HCT116 (cell line): ENCODE measurements at regions not wholly inside any gene's neighbourhood (a gene's known extent, or its start where the extent isn't known, plus 50 kb on each side); places are given as distances from the start of the nearest gene placed in this dataset.

Source experiments
- ATAC-seq: fragments of 200-7000 bp; cut with Tn5 transposase; 2 replicates; pipeline ENCODE4 v1.9.1; 2020; ENCODE audit warnings: mild to moderate bottlenecking, moderate library complexity
- BruUV-seq: library from RNA; stranded (reverse); fragments of 400-500 nt; replicated peaks from 2 replicates; lab custom pipeline; 2021; lab: Mats Ljungman, UMichigan
- CTCF ChIA-PET: fragments of 300-600 bp; sonication (Branson Sonifier 250); formaldehyde crosslinking; loops from one replicate; lab custom pipeline; 2021; ENCODE audit warnings: antibody characterized with exemption; lab: Charles Lee
- POLR2A ChIA-PET: fragments of 300-600, 350-600 bp; sonication (Branson Sonifier 250); formaldehyde crosslinking; loops from one replicate; lab custom pipeline; 2021; ENCODE audit warnings: antibody characterized with exemption; lab: Charles Lee
- RAD21 ChIA-PET, 2 experiments: fragments of 300-600 bp; sonication (Branson Sonifier 250); formaldehyde crosslinking; loops; one replicate each; lab custom pipeline; 2023; ENCODE audit warnings: low total read pairs in 2 of 2; ENCODE audit not compliant: uncharacterized antibody in 2 of 2, unreplicated experiment in 2 of 2, low non-redundant PET in 1 of 2; lab: Charles Lee
- DNase-seq: peaks from one replicate; pipeline ENCODE4 v3.0.0-alpha.2; 2010; ENCODE audit warnings: low read depth, low spot score
- H2AFZ ChIP-seq: fragments of 200-600 bp; shearing (Covaris generic), sonication (generic); 2 replicates; pipeline ENCODE4 v1.6.1; 2017; ENCODE audit warnings: low read depth, mixed run types, mixed read lengths, antibody characterized with exemption, low read length; ENCODE audit not compliant: poor library complexity, severe bottlenecking
- H3K27ac ChIP-seq: 2 replicates; pipeline ENCODE4 v1.5.1; 2012; ENCODE audit warnings: low read depth, low read length
- H3K27me3 ChIP-seq: fragments of 200-600 bp; sonication (generic); 2 replicates; pipeline ENCODE4 v1.6.1; 2016; ENCODE audit warnings: mixed run types, low read length, mixed read lengths; ENCODE audit not compliant: insufficient read depth
- H3K36me3 ChIP-seq, 2 experiments: fragments of 200-500 bp in 1 of 2; fragments of 200-600 bp in 1 of 2; sonication (Bioruptor generic) in 1 of 2; sonication (generic) in 1 of 2; 2 replicates each; pipeline versions ENCODE4 v1.5.1 to v1.6.1; 2014 to 2016; ENCODE audit warnings: low read length in 2 of 2, inconsistent platforms in 1 of 2, mixed read lengths in 1 of 2, mixed run types in 1 of 2; ENCODE audit not compliant: insufficient read depth in 2 of 2, control insufficient read depth in 1 of 2
- H3K4me1 ChIP-seq, 2 experiments: fragments of 200-600 bp in 1 of 2; sonication (generic) in 1 of 2; 2 replicates each; pipeline versions ENCODE4 v1.5.1 to v1.6.1; 2012 to 2017; ENCODE audit warnings: low read length in 2 of 2, inconsistent platforms in 1 of 2, mild to moderate bottlenecking in 1 of 2, mixed read lengths in 1 of 2, mixed run types in 1 of 2, moderate library complexity in 1 of 2; ENCODE audit not compliant: insufficient read depth in 2 of 2, control insufficient read depth in 1 of 2
- H3K4me2 ChIP-seq: fragments of 200-600 bp; sonication (generic); 2 replicates; pipeline ENCODE4 v1.6.1; 2017; ENCODE audit warnings: mixed run types, low read length, mixed read lengths
- H3K4me3 ChIP-seq, 2 experiments: fragments of 200-600 bp in 1 of 2; sonication (generic) in 1 of 2; replicated peaks in 1 of 2; 2 replicates each; pipeline ENCODE4 v1.5.1; 2011 to 2016; ENCODE audit warnings: low read length in 2 of 2, control low read depth in 1 of 2, low read depth in 1 of 2, mild to moderate bottlenecking in 1 of 2, mixed read lengths in 1 of 2, mixed run types in 1 of 2
- H3K79me2 ChIP-seq: fragments of 200-600 bp; sonication (generic); 2 replicates; pipeline ENCODE4 v1.6.1; 2017; ENCODE audit warnings: mild to moderate bottlenecking, mixed run types, low read length, moderate library complexity, mixed read lengths; ENCODE audit not compliant: insufficient read depth
- H3K9ac ChIP-seq: fragments of 200-600 bp; sonication (generic); 2 replicates; pipeline ENCODE4 v1.6.1; 2016; ENCODE audit warnings: low read length, mixed read lengths
- H3K9me2 ChIP-seq: fragments of 200-600 bp; sonication (generic), shearing (Covaris generic); 2 replicates; pipeline ENCODE4 v1.6.1; 2017; ENCODE audit warnings: mixed run types, mild to moderate bottlenecking, moderate library complexity; ENCODE audit not compliant: insufficient read depth
- H3K9me3 ChIP-seq, 2 experiments: fragments of 200-500 bp in 1 of 2; fragments of 200-600 bp in 1 of 2; sonication (Bioruptor generic) in 1 of 2; sonication (generic) in 1 of 2; 2 replicates each; pipeline ENCODE4 v1.6.1; 2014 to 2017; ENCODE audit warnings: low read length in 2 of 2, mixed read lengths in 2 of 2, inconsistent platforms in 1 of 2, low read depth in 1 of 2, mild to moderate bottlenecking in 1 of 2, mixed run types in 1 of 2, moderate library complexity in 1 of 2; ENCODE audit not compliant: control insufficient read depth in 1 of 2, insufficient read depth in 1 of 2
- H4K20me1 ChIP-seq: fragments of 200-600 bp; sonication (generic), shearing (Covaris generic); 2 replicates; pipeline ENCODE4 v1.6.1; 2017; ENCODE audit warnings: mixed run types, mild to moderate bottlenecking, moderate library complexity; ENCODE audit not compliant: insufficient read depth
- ATF3 ChIP-seq: IDR thresholded peaks from 2 replicates; pipeline ENCODE4 v1.6.1; 2012
- CBX3 ChIP-seq: IDR thresholded peaks from 2 replicates; pipeline ENCODE4 v1.6.1; 2012; ENCODE audit warnings: low read depth
- CTCF ChIP-seq, 3 experiments: fragments of 200-600 bp in 1 of 3; sonication (generic) in 1 of 3; IDR thresholded peaks in 2 of 3; conservative IDR thresholded peaks in 1 of 3; 2 replicates each; pipeline ENCODE4 v1.5.1; 2012 to 2017; ENCODE audit warnings: low read depth in 2 of 3, low read length in 2 of 3, antibody characterized with exemption in 1 of 3, borderline replicate concordance in 1 of 3, control low read depth in 1 of 3, mild to moderate bottlenecking in 1 of 3, mixed read lengths in 1 of 3, mixed run types in 1 of 3, moderate library complexity in 1 of 3; ENCODE audit not compliant: insufficient read depth in 1 of 3
- EZH2 ChIP-seq: fragments of 200-600 bp; sonication (generic); IDR thresholded peaks from 2 replicates; pipeline ENCODE4 v1.6.1; 2017; ENCODE audit warnings: antibody characterized with exemption, mixed run types
- EZH2phosphoT487 ChIP-seq: fragments of 200-600 bp; IDR thresholded peaks from 2 replicates; pipeline ENCODE4 v1.6.1; 2018; ENCODE audit warnings: antibody characterized with exemption, borderline replicate concordance
- FOSL1 ChIP-seq: IDR thresholded peaks from 2 replicates; pipeline ENCODE4 v1.6.1; 2012; ENCODE audit warnings: low read depth
- JUND ChIP-seq: IDR thresholded peaks from 2 replicates; pipeline ENCODE4 v1.6.1; 2012
- POLR2AphosphoS5 ChIP-seq: IDR thresholded peaks from 2 replicates; pipeline ENCODE4 v1.6.1; 2011; ENCODE audit warnings: mild to moderate bottlenecking, low read depth, low read length, moderate library complexity
- ZFX ChIP-seq: fragments of 450-650 bp; IDR thresholded peaks from 2 replicates; pipeline ENCODE4 v1.6.1; 2017
- intact Hi-C: fragments of 100-400 bp; cut with micrococcal nuclease; formaldehyde crosslinking; loops from 2 replicates; pipeline ENCODE4 v1.10.0; 2022

GRCh38 chr10:25724241-25724640, 209.8 kb upstream of the MYO3A start:
- Histone ChIP-seq H3K4me1 (no peaks in the 10 kb centered on the region), H3K4me3 (no peak overlapping the region), H3K9me2 (no peaks in the 10 kb centered on the region), H3K9ac (no peak overlapping the region), H3K79me2 (no peaks in the 10 kb centered on the region), H2AFZ (no peak overlapping the region), H3K27ac (no peak overlapping the region), H3K36me3 (no peaks in the 10 kb centered on the region), H3K9me3 (no peaks in the 10 kb centered on the region), H4K20me1 (no peaks in the 10 kb centered on the region), H3K27me3 (peaks cover 8% of the 10 kb centered on the region; the same call in 1 of the 2 replicates), H3K4me2 (no peak overlapping the region)
- DNase-seq = no peak
- no peak for ATAC-seq
- TF ChIP-seq EZH2phosphoT487 (no peak), EZH2 (no peak), JUND (no peak), POLR2AphosphoS5 (no peak), ATF3 (no peak), ZFX (no peak), CTCF (IDR thresholded peaks at IDR 0.05 in 2 of 3, conservative IDR thresholded peaks at IDR 0.05 in 1 of 3; ENCODE audit: borderline replicate concordance in 1 of 3, insufficient read depth in 1 of 3, low read depth in 2 of 3, low read length in 2 of 3) (no peak), FOSL1 (no peak), CBX3 (no peak)
- RAD21 ChIA-PET = no interaction called here
- CTCF ChIA-PET = interaction anchor here (0.6 kb wide), 1 partner anchor 768 kb away, joined by 3 read pairs; no protein-coding TSS in a partner anchor
- intact Hi-C loops = no loop called here
- no TSS peak for BruUV-seq
- POLR2A ChIA-PET = no interaction called here
